Natural killer cell (primary cell): ENCODE measurements at regions not wholly inside any gene's neighbourhood (a gene's known extent, or its start where the extent isn't known, plus 50 kb on each side); places are given as distances from the start of the nearest gene placed in this dataset.

Source experiments
- ATAC-seq, 3 donors: fragments of 150-1000 bp in 2 of 3; fragments of 200-7000 bp in 1 of 3; cut with Tn5 transposase; 1 replicate in 1 of 3; 2 replicates in 2 of 3; pipeline ENCODE4 v1.10.0; 2021; ENCODE audit warnings: mild to moderate bottlenecking in 2 of 3, moderate library complexity in 2 of 3
- DNase-seq, 2 donors: peaks; one replicate each; pipeline versions ENCODE4 v3.0.0 to v3.0.0-alpha.2; 2013 to 2021; ENCODE audit warnings: mixed read lengths in 1 of 2
- H3K27ac ChIP-seq: one replicate; pipeline ENCODE4 v1.5.1; 2013; ENCODE audit warnings: mild to moderate bottlenecking, low read length
- H3K27me3 ChIP-seq: one replicate; pipeline ENCODE4 v1.6.1; 2013; ENCODE audit warnings: low read length; ENCODE audit not compliant: control insufficient read depth, insufficient read depth
- H3K36me3 ChIP-seq: one replicate; pipeline ENCODE4 v1.6.1; 2013; ENCODE audit warnings: low read length; ENCODE audit not compliant: control insufficient read depth, insufficient read depth
- H3K4me1 ChIP-seq: one replicate; pipeline ENCODE4 v1.6.1; 2013; ENCODE audit warnings: low read length; ENCODE audit not compliant: control insufficient read depth, insufficient read depth
- H3K4me3 ChIP-seq: one replicate; pipeline ENCODE4 v1.5.1; 2013; ENCODE audit warnings: low read length
- H3K9me3 ChIP-seq: one replicate; pipeline ENCODE4 v1.6.1; 2013; ENCODE audit warnings: low read length; ENCODE audit not compliant: control insufficient read depth, insufficient read depth
- H3K27ac Mint-ChIP-seq, 2 donors: one replicate each; pipeline ENCODE4 v1.8.0; 2022; ENCODE audit warnings: mild to moderate bottlenecking in 2 of 2, mixed read lengths in 2 of 2, moderate library complexity in 1 of 2
- H3K27me3 Mint-ChIP-seq, 2 donors: one replicate each; pipeline ENCODE4 v1.8.0; 2022; ENCODE audit warnings: low read depth in 2 of 2, mixed read lengths in 2 of 2
- H3K36me3 Mint-ChIP-seq: one replicate; pipeline ENCODE4 v1.8.0; 2022; ENCODE audit warnings: mixed read lengths
- H3K4me1 Mint-ChIP-seq, 2 donors: one replicate each; pipeline ENCODE4 v1.8.0; 2022; ENCODE audit warnings: mixed read lengths in 2 of 2
- H3K4me3 Mint-ChIP-seq: one replicate; pipeline ENCODE4 v1.8.0; 2022; ENCODE audit warnings: mild to moderate bottlenecking, moderate library complexity, mixed read lengths
- H3K9me3 Mint-ChIP-seq, 2 donors: one replicate each; pipeline ENCODE4 v1.8.0; 2022; ENCODE audit warnings: mixed read lengths in 2 of 2
- WGBS: methylation state at CpG from one replicate; pipeline ENCODE4 v1.1.7; 2013; ENCODE audit warnings: missing lambda C conversion rate; ENCODE audit not compliant: insufficient coverage; 5-methylcytosine and 5-hydroxymethylcytosine counted together
- intact Hi-C: fragments of 100-400 bp; cut with micrococcal nuclease; formaldehyde crosslinking; loops from one replicate; pipeline ENCODE4 v1.14.2; 2022
- TF ChIP-seq, protein P1 (sequence below): fragments of 200-600 bp; IDR thresholded peaks from one replicate; pipeline ENCODE4 v1.8.0; 2022; ENCODE audit warnings: antibody characterized with exemption

DNA sequence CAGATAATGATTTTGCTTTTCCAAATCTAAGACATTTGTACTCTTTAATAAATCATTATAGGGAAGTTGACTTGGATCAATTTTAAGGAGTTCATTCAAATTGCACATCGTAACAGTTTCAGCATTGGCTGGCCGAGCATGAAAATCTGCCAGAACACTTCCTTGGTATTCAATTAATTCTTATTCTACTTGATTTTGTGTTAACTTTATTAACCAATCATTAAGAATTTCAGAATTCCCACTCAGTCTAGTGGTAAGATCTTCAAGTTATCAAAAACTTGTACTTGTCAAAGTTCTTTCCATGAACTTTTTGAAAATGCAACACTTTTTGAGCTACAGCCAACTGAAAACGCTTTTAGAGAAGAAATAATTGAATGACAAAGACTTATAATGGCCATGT is 565.8 kb downstream of the TLE1 start:
- H3K4me3 ChIP-seq: no peak overlapping the region
- no peak for ATAC-seq
- H3K4me1 Mint-ChIP-seq: no peaks in the 10 kb centered on the region
- no peaks in the 10 kb centered on the region for H3K27me3 ChIP-seq
- TF ChIP-seq, protein P1, sequence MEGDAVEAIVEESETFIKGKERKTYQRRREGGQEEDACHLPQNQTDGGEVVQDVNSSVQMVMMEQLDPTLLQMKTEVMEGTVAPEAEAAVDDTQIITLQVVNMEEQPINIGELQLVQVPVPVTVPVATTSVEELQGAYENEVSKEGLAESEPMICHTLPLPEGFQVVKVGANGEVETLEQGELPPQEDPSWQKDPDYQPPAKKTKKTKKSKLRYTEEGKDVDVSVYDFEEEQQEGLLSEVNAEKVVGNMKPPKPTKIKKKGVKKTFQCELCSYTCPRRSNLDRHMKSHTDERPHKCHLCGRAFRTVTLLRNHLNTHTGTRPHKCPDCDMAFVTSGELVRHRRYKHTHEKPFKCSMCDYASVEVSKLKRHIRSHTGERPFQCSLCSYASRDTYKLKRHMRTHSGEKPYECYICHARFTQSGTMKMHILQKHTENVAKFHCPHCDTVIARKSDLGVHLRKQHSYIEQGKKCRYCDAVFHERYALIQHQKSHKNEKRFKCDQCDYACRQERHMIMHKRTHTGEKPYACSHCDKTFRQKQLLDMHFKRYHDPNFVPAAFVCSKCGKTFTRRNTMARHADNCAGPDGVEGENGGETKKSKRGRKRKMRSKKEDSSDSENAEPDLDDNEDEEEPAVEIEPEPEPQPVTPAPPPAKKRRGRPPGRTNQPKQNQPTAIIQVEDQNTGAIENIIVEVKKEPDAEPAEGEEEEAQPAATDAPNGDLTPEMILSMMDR: no peak
- WGBS: 80% methylated on average over 1 of the region's 3 CpGs
- DNase-seq: no peak
- H3K4me1 ChIP-seq: no peaks in the 10 kb centered on the region
- no peaks in the 10 kb centered on the region for H3K36me3 ChIP-seq
- H3K9me3 ChIP-seq: no peaks in the 10 kb centered on the region
- intact Hi-C loops: no loop called here
- no peak overlapping the region for H3K27ac ChIP-seq
- H3K4me3 Mint-ChIP-seq: no peak overlapping the region
- no peaks in the 10 kb centered on the region for H3K27me3 Mint-ChIP-seq
- no peak overlapping the region for H3K27ac Mint-ChIP-seq
- H3K9me3 Mint-ChIP-seq: peaks cover 2% of the 10 kb centered on the region in 2 donors
- no peaks in the 10 kb centered on the region for H3K36me3 Mint-ChIP-seq

DNA sequence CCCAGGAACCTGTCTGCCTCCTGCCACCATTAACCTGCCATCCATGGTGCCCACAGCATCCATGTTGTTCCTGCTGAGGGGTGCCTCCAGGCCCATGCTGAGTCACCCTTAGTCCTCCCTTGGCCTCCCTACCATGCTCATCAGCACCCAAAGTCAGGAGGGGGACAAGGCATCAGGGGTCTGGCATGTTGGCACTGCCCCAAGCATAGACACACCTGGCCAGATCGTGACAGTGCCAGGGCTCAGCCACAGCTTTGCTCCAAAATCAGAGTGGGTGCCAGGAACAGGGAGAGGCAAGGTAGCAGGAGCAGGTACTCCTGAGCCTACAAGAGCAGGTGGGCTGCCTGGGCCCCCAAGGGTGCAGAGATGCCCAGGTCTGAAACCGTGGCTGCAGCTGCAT is 566.6 kb downstream of the TLE1 start:
- no peak overlapping the region for H3K27ac Mint-ChIP-seq
- H3K27ac ChIP-seq: no peak overlapping the region
- no peaks in the 10 kb centered on the region for H3K27me3 Mint-ChIP-seq
- H3K36me3 ChIP-seq: no peaks in the 10 kb centered on the region
- H3K9me3 Mint-ChIP-seq: peaks cover 2 to 4% of the 10 kb centered on the region in 2 donors
- H3K4me3 Mint-ChIP-seq: no peak overlapping the region
- ATAC-seq (no peak), DNase-seq (no peak)
- no peak overlapping the region for H3K4me3 ChIP-seq
- H3K4me1 ChIP-seq: no peaks in the 10 kb centered on the region
- no peaks in the 10 kb centered on the region for H3K27me3 ChIP-seq
- H3K9me3 ChIP-seq: no peaks in the 10 kb centered on the region
- TF ChIP-seq, protein P1: no peak
- no peaks in the 10 kb centered on the region for H3K4me1 Mint-ChIP-seq
- H3K36me3 Mint-ChIP-seq: no peaks in the 10 kb centered on the region
- intact Hi-C loops: no loop called here
- whole genome bisulfite sequencing: 85% methylated on average over 2 of the region's 2 CpGs

GRCh38 chr9:81119591-81119990 is 569.8 kb downstream of the TLE1 start:
- Mint-ChIP-seq H3K27ac (no peak overlapping the region), H3K27me3 (no peaks in the 10 kb centered on the region), H3K9me3 (peaks cover 0 to 6% of the 10 kb centered on the region in 2 donors), H3K36me3 (no peaks in the 10 kb centered on the region), H3K4me1 (no peaks in the 10 kb centered on the region), H3K4me3 (no peak overlapping the region)
- Histone ChIP-seq H3K27me3 (no peaks in the 10 kb centered on the region), H3K4me3 (no peak overlapping the region), H3K9me3 (no peaks in the 10 kb centered on the region), H3K27ac (no peak overlapping the region), H3K4me1 (no peaks in the 10 kb centered on the region), H3K36me3 (no peaks in the 10 kb centered on the region)
- intact Hi-C loops: no loop called here
- DNase-seq (no peak), ATAC-seq (no peak)
- TF ChIP-seq, protein P1: no peak
- 89% methylated on average over 1 of the region's 1 CpG for WGBS

- DNase-seq (no peak), ATAC-seq (no peak)
- Mint-ChIP-seq H3K27ac (no peak overlapping the region), H3K4me3 (no peak overlapping the region), H3K9me3 (peaks cover 0 to 4% of the 10 kb centered on the region in 2 donors), H3K36me3 (no peaks in the 10 kb centered on the region), H3K4me1 (peaks cover 4 to 5% of the 10 kb centered on the region in 2 donors), H3K27me3 (no peaks in the 10 kb centered on the region)
- TF ChIP-seq, protein P1: no peak
- H3K27ac ChIP-seq: no peak overlapping the region
- H3K27me3 ChIP-seq: no peaks in the 10 kb centered on the region
- no peaks in the 10 kb centered on the region for H3K36me3 ChIP-seq
- intact Hi-C loops: no loop called here
- peaks cover 4% of the 10 kb centered on the region for H3K4me1 ChIP-seq
- no peak overlapping the region for H3K4me3 ChIP-seq
- 80% methylated on average over 1 of the region's 1 CpG for WGBS
- no peaks in the 10 kb centered on the region for H3K9me3 ChIP-seq
These were observed 570.9 kb downstream of the TLE1 start for GRCh38 chr9:81118416-81118815.
